Heart left ventricle (tissue), 13 donors: ENCODE measurements at regions not wholly inside any gene's neighbourhood (a gene's known extent, or its start where the extent isn't known, plus 50 kb on each side); places are given as distances from the start of the nearest gene placed in this dataset.

Experiments
- POLR2A ChIP-seq, 2 donors: fragments of 450-650 bp; IDR thresholded peaks; one replicate each; pipeline ENCODE4 v1.6.1; 2017; ENCODE audit warnings: antibody characterized with exemption in 2 of 2, mild to moderate bottlenecking in 2 of 2, moderate library complexity in 2 of 2
- TF ChIP-seq, protein P1 (sequence below), 12 donors: fragments of 200-600 bp; sonication (generic) in 4 of 12; IDR thresholded peaks; one replicate each; pipeline versions ENCODE4 v1.5.0 to v1.8.0; 2018 to 2022; ENCODE audit warnings: antibody characterized with exemption in 12 of 12, mild to moderate bottlenecking in 5 of 12
- donor health status: ischemic (EF 13 %, LVEDD 7.1; RV severe dilation, severe dysfunction).
- donor health status: DM: no; HTN: yes; CAD: no.
- donor health status: DM: no; HTN: no; CAD: no.
- donor health status: ischemic (EF 25% LVEDD 6.9; RV normal size, moderate dysfunction).
- donor health status: ischemic (EF 25% LVEDD 5.7; RV mildly dilated, moderate dysfunction).
- donor health status: ischemic (EF 35%, LVEDD 5.7; RV mildly dilated, moderate dysfunction).
- donor health status: nonischemic (EF 11% LVEDD 7.7; RV severe dilation, severe dysfunction).
- donor health status: DM: yes; HTN: yes; CAD: no.
- donor health status: PGD.
- donor health status: ischemic (EF 29% LVEDD 5.4; RV normal size, mild dysfunction).
- donor health status: nonischemic (EF 23%, LVEDD 6.1; RV moderate dilation, normal function).

DNA sequence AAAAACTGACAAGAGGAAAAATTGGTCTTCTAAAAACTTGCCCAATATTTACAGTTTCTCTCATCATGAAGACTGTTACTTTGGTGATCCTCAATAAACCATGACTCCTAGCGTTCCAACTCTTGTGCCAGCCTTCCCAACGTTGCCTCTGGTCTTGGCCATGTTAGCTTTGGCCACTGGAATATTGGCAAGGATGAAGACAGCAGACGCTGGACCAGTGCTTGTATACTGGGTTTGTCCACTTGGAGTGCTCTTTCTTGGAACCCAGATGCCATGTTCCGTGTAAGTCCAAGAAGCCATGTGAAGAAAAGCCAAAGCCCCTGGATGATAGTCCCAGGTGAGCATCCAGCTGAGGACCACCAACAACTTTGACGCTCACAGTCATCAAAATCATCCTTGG is 379.6 kb downstream of the NUAK1 start:
- TF ChIP-seq, protein P1, sequence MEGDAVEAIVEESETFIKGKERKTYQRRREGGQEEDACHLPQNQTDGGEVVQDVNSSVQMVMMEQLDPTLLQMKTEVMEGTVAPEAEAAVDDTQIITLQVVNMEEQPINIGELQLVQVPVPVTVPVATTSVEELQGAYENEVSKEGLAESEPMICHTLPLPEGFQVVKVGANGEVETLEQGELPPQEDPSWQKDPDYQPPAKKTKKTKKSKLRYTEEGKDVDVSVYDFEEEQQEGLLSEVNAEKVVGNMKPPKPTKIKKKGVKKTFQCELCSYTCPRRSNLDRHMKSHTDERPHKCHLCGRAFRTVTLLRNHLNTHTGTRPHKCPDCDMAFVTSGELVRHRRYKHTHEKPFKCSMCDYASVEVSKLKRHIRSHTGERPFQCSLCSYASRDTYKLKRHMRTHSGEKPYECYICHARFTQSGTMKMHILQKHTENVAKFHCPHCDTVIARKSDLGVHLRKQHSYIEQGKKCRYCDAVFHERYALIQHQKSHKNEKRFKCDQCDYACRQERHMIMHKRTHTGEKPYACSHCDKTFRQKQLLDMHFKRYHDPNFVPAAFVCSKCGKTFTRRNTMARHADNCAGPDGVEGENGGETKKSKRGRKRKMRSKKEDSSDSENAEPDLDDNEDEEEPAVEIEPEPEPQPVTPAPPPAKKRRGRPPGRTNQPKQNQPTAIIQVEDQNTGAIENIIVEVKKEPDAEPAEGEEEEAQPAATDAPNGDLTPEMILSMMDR (IDR thresholded peaks at IDR 0.05) = no peak
- no peak for TF ChIP-seq POLR2A (IDR thresholded peaks at IDR 0.05)
